GM18507 (cell line): ENCODE measurements at regions not wholly inside any gene's neighbourhood (a gene's known extent, or its start where the extent isn't known, plus 50 kb on each side); places are given as distances from the start of the nearest gene placed in this dataset.
"Not testable (repeated sequence)": the region's sequence is repeated elsewhere in the genome, so short reads cannot be mapped to it uniquely, and the experiment has no call there.

Source experiments
- DNase-seq: peaks from one replicate; pipeline ENCODE4 v3.0.0; 2011; ENCODE audit warnings: low read depth; ENCODE audit not compliant: insufficient read length; ENCODE audit errors: extremely low spot score
- FAIRE-seq: peaks from 2 replicates; lab custom pipeline; 2011; peaks lifted over from hg19 to GRCh38; lab: Jason Lieb, UNC

- FAIRE-seq (no peak), DNase-seq (no peak)
These were observed 2350.4 kb upstream of the RAG2 start for GRCh38 chr11:38948392-38948791.

GRCh38 chr11:38937709-38938108 lies 2339.7 kb upstream of the RAG2 start:
- FAIRE-seq, result no peak

GRCh38 chr11:38935941-38936340 lies 2337.9 kb upstream of the RAG2 start:
- FAIRE-seq (no peak), DNase-seq (no peak)

More at GRCh38 chr11:38937709-38938108, 2339.7 kb upstream of the RAG2 start:
- DNase-seq, result no peak

- DNase-seq, result no peak
- no peak for FAIRE-seq
These were observed 2330.0 kb upstream of the RAG2 start for GRCh38 chr11:38927993-38928392.

GRCh38 chr11:38924644-38925043 lies 2326.6 kb upstream of the RAG2 start:
- no peak for FAIRE-seq
- DNase-seq, result no peak

GRCh38 chr11:38900211-38900610 lies 2302.2 kb upstream of the RAG2 start:
- no peak for DNase-seq
- no peak for FAIRE-seq

GRCh38 chr11:38894201-38894600 lies 2296.2 kb upstream of the RAG2 start:
- not testable (repeated sequence) for FAIRE-seq

GRCh38 chr11:38884145-38884865 lies 2286.3 kb upstream of the RAG2 start:
- FAIRE-seq (no peak), DNase-seq (no peak)

More at GRCh38 chr11:38894201-38894600, 2296.2 kb upstream of the RAG2 start:
- DNase-seq, result not testable (repeated sequence)

- FAIRE-seq, result no peak
- no peak for DNase-seq
These were observed 2269.3 kb upstream of the RAG2 start for GRCh38 chr11:38867338-38867737.

- FAIRE-seq, result no peak
These were observed 2267.9 kb upstream of the RAG2 start for GRCh38 chr11:38865922-38866321.

GRCh38 chr11:38842991-38843390 lies 2245.0 kb upstream of the RAG2 start:
- DNase-seq (no peak), FAIRE-seq (no peak)

More at GRCh38 chr11:38865922-38866321, 2267.9 kb upstream of the RAG2 start:
- no peak for DNase-seq

GRCh38 chr11:38839071-38839470 lies 2241.0 kb upstream of the RAG2 start:
- no peak for DNase-seq
- no peak for FAIRE-seq

GRCh38 chr11:38835966-38836365 lies 2237.9 kb upstream of the RAG2 start:
- no peak for FAIRE-seq
- no peak for DNase-seq

- FAIRE-seq (no peak), DNase-seq (no peak)
These were observed 2226.5 kb upstream of the RAG2 start for GRCh38 chr11:38824573-38824972.

- FAIRE-seq, DNase-seq: not testable (repeated sequence)
These were observed 2223.8 kb upstream of the RAG2 start for GRCh38 chr11:38821786-38822185.

- FAIRE-seq, result no peak
- no peak for DNase-seq
These were observed 2221.9 kb upstream of the RAG2 start for GRCh38 chr11:38819981-38820380.

- DNase-seq (no peak), FAIRE-seq (no peak)
These were observed 2220.7 kb upstream of the RAG2 start for GRCh38 chr11:38818720-38819119.

GRCh38 chr11:38814670-38815069 lies 2216.6 kb upstream of the RAG2 start:
- FAIRE-seq (no peak), DNase-seq (no peak)

- DNase-seq, result no peak
- FAIRE-seq, result no peak
These were observed 2211.5 kb upstream of the RAG2 start for GRCh38 chr11:38809521-38809920.

- DNase-seq, result no peak
- FAIRE-seq, result no peak
These were observed 2198.2 kb upstream of the RAG2 start for GRCh38 chr11:38796281-38796680.

- DNase-seq (no peak), FAIRE-seq (no peak)
These were observed 2197.0 kb upstream of the RAG2 start for GRCh38 chr11:38795027-38795426.
